ENCODE measurements at regions not wholly inside any gene's neighbourhood (a gene's known extent, or its start where the extent isn't known, plus 50 kb on each side); places are given as distances from the start of the nearest gene placed in this dataset.

- TF ChIP-seq, protein P1, sequence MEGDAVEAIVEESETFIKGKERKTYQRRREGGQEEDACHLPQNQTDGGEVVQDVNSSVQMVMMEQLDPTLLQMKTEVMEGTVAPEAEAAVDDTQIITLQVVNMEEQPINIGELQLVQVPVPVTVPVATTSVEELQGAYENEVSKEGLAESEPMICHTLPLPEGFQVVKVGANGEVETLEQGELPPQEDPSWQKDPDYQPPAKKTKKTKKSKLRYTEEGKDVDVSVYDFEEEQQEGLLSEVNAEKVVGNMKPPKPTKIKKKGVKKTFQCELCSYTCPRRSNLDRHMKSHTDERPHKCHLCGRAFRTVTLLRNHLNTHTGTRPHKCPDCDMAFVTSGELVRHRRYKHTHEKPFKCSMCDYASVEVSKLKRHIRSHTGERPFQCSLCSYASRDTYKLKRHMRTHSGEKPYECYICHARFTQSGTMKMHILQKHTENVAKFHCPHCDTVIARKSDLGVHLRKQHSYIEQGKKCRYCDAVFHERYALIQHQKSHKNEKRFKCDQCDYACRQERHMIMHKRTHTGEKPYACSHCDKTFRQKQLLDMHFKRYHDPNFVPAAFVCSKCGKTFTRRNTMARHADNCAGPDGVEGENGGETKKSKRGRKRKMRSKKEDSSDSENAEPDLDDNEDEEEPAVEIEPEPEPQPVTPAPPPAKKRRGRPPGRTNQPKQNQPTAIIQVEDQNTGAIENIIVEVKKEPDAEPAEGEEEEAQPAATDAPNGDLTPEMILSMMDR (IDR thresholded peaks at IDR 0.05), result no peak
- no peak for TF ChIP-seq EP300 (IDR thresholded peaks at IDR 0.05)
- no peak for TF ChIP-seq POLR2AphosphoS5 (IDR thresholded peaks at IDR 0.05)
Observed at GRCh38 chr7:68020102-68020501, 1023.5 kb downstream of the TYW1 start.
